ENCODE measurements at regions not wholly inside any gene's neighbourhood (a gene's known extent, or its start where the extent isn't known, plus 50 kb on each side); places are given as distances from the start of the nearest gene placed in this dataset.

- TF ChIP-seq CTCF (IDR thresholded peaks at IDR 0.05; ENCODE audit: control extremely low read depth in 1 of 3, insufficient read depth in 1 of 3, low read depth in 1 of 3, low read length in 3 of 3) = no peak
- no peak for TF ChIP-seq EP300 (IDR thresholded peaks at IDR 0.05; ENCODE audit: borderline replicate concordance in 1 of 2, low read depth in 2 of 2, low read length in 2 of 2)
- no peak for TF ChIP-seq MAFK (IDR thresholded peaks at IDR 0.05; ENCODE audit: low read depth, low read length)
- no peak for TF ChIP-seq RAD21 (IDR thresholded peaks at IDR 0.05 in 1 of 2, conservative IDR thresholded peaks at IDR 0.05 in 1 of 2; ENCODE audit: low read depth in 2 of 2, low read length in 2 of 2)
- no peak for TF ChIP-seq ZNF274 (IDR thresholded peaks at IDR 0.05; ENCODE audit: borderline replicate concordance, extremely low read depth, low read length)
Observed at GRCh38 chr5:74461251-74461650, 179.3 kb downstream of the ENC1 start.
